Tibial artery (tissue), 4 donors: ENCODE measurements at regions not wholly inside any gene's neighbourhood (a gene's known extent, or its start where the extent isn't known, plus 50 kb on each side); places are given as distances from the start of the nearest gene placed in this dataset.
"Not testable (repeated sequence)": the region's sequence is repeated elsewhere in the genome, so short reads cannot be mapped to it uniquely, and the experiment has no call there.

ENCODE experiments used
- DNase-seq, 2 donors: peaks; one replicate each; pipeline ENCODE4 v3.0.0-alpha.2; 2019
- H3K27ac ChIP-seq, 2 donors: fragments of 200-600 bp; sonication (generic) in 1 of 2; 1 replicate in 1 of 2; 2 replicates in 1 of 2; pipeline ENCODE4 v1.5.1; 2018 to 2019; ENCODE audit warnings: mild to moderate bottlenecking in 1 of 2
- H3K27me3 ChIP-seq, 2 donors: fragments of 200-600 bp; sonication (generic) in 1 of 2; one replicate each; pipeline versions ENCODE4 v1.5.1 to v1.6.0; 2016 to 2019
- H3K36me3 ChIP-seq, 3 donors: fragments of 200-600 bp; sonication (generic) in 2 of 3; one replicate each; pipeline ENCODE4 v1.5.1; 2016 to 2019; ENCODE audit warnings: mild to moderate bottlenecking in 2 of 3
- H3K4me1 ChIP-seq, 4 donors: fragments of 200-600 bp; sonication (generic) in 2 of 4; 1 replicate in 3 of 4; 2 replicates in 1 of 4; pipeline ENCODE4 v1.5.1; 2016 to 2019
- H3K4me3 ChIP-seq, 2 donors: fragments of 200-600 bp; sonication (generic) in 1 of 2; 1 replicate in 1 of 2; 2 replicates in 1 of 2; pipeline ENCODE4 v1.5.1; 2018 to 2019; ENCODE audit warnings: mild to moderate bottlenecking in 2 of 2
- H3K9me3 ChIP-seq, 3 donors: fragments of 200-600 bp; sonication (generic) in 1 of 3; one replicate each; pipeline ENCODE4 v1.5.1; 2016 to 2019
- intact Hi-C: fragments of 100-400 bp; cut with DNase I; formaldehyde crosslinking; loops from one replicate; pipeline ENCODE4 v1.15.0; 2023; ENCODE audit warnings: low total_unique reads
- TF ChIP-seq, protein P1 (sequence below), 2 experiments: fragments of 200-600 bp in 1 of 2; fragments of 450-650 bp in 1 of 2; IDR thresholded peaks; one replicate each; pipeline ENCODE4 v1.5.1; 2017 to 2019; ENCODE audit warnings: antibody characterized with exemption in 2 of 2, mild to moderate bottlenecking in 1 of 2, moderate library complexity in 1 of 2

DNA sequence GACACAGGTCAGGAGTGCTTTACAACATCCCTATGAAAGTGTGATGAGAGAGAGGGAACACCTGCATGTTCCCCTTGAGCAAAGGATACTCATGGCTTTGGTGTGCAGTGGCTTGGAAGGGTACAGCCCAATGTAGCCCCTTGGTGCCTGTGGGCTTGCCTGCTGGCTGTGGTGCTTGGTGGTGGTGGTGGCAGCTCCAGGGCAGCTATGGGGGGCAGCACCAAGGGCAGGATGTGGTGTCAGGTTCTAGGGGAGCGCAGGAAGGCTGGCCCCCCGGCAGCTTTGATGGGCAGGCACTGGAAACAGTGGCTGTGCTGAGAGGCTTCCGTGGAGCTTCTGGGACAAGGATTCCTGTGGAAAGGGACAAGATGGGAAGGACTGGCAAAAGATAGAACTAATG is 464.0 kb upstream of the ZMIZ1 start:
- intact Hi-C loops: no loop called here
- H3K36me3 ChIP-seq: no peaks in the 10 kb centered on the region
- no peaks in the 10 kb centered on the region for H3K4me1 ChIP-seq
- DNase-seq: no peak
- peaks cover 0 to 4% (median 0%) of the 10 kb centered on the region in 3 donors for H3K9me3 ChIP-seq
- H3K27me3 ChIP-seq: no peaks in the 10 kb centered on the region
- H3K27ac ChIP-seq: no peak overlapping the region
- no peak overlapping the region for H3K4me3 ChIP-seq
- TF ChIP-seq, protein P1, sequence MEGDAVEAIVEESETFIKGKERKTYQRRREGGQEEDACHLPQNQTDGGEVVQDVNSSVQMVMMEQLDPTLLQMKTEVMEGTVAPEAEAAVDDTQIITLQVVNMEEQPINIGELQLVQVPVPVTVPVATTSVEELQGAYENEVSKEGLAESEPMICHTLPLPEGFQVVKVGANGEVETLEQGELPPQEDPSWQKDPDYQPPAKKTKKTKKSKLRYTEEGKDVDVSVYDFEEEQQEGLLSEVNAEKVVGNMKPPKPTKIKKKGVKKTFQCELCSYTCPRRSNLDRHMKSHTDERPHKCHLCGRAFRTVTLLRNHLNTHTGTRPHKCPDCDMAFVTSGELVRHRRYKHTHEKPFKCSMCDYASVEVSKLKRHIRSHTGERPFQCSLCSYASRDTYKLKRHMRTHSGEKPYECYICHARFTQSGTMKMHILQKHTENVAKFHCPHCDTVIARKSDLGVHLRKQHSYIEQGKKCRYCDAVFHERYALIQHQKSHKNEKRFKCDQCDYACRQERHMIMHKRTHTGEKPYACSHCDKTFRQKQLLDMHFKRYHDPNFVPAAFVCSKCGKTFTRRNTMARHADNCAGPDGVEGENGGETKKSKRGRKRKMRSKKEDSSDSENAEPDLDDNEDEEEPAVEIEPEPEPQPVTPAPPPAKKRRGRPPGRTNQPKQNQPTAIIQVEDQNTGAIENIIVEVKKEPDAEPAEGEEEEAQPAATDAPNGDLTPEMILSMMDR (IDR thresholded peaks at IDR 0.05): no peak

DNA sequence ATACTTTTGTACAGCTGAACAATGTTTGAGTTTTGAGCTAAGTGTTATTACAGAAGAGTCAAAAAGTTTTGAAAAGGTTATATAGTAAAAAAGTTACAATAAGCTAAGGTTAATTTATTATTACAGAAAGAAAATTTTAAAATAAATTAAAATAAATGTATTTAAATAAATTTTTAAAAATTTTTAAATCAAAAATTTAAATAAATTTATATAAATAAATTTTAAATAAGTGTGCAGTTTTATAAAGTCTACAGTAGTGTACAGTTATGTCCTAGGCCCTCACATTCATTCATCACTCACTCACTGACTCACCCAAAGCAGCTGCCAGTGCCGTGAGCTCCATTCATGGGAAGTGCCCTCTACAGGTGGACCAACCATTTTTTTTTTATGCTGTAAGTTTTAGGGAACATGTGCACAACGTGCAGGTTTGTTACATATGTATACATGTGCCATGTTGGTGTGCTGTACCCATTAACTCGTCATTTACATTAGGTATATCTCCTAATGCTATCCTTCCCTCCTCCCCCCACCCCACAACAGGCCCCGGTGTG is 462.9 kb upstream of the ZMIZ1 start:
- no peak overlapping the region for H3K27ac ChIP-seq
- DNase-seq: no peak
- no peaks in the 10 kb centered on the region for H3K27me3 ChIP-seq
- H3K36me3 ChIP-seq: no peaks in the 10 kb centered on the region
- intact Hi-C loops: no loop called here
- H3K4me3 ChIP-seq: no peak overlapping the region
- H3K9me3 ChIP-seq: peaks cover 0 to 9% (median 0%) of the 10 kb centered on the region in 3 donors
- TF ChIP-seq, protein P1 (IDR thresholded peaks at IDR 0.05): no peak
- H3K4me1 ChIP-seq: no peaks in the 10 kb centered on the region

DNA sequence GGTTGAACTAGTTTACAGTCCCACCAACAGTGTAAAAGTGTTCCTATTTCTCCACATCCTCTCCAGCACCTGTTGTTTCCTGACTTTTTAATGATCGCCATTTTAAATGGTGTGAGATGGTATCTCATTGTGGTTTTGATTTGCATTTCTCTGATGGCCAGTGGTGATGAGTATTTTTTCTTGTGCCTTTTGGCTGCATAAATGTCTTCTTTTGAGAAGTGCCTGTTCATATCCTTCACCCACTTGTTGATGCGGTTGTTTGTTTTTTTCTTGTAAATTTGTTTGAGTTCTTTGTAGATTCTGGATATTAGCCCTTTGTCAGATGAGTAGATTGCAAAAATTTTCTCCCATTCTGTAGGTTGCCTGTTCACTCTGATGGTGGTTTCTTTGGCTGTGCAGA is 462.0 kb upstream of the ZMIZ1 start:
- H3K4me3 ChIP-seq, H3K27me3 ChIP-seq, H3K9me3 ChIP-seq, H3K27ac ChIP-seq, intact Hi-C loops, H3K36me3 ChIP-seq, H3K4me1 ChIP-seq, DNase-seq: not testable (repeated sequence)

DNA sequence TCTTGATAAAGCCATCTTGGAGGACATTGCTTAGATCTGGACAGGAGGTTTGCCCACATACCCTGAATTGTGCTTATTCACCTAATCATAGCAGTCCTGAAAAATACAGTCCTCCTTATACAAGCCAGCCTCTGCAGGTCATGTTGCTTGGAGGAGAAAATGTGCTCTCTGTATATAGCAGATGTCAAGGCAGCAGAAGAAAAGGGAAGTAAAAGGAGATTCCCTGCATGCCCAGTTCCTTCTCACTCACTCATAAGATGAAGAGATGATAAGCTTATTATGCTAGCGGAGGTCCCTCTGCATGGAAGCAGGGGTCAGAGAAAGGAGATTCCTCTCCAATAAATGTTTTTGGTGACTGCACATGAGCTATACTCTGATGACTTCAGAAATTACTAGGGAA is 458.8 kb upstream of the ZMIZ1 start:
- intact Hi-C loops: no loop called here
- Histone ChIP-seq H3K27ac (no peak overlapping the region), H3K9me3 (peaks cover 0 to 9% (median 0%) of the 10 kb centered on the region in 3 donors), H3K27me3 (no peaks in the 10 kb centered on the region), H3K4me1 (no peaks in the 10 kb centered on the region), H3K4me3 (no peak overlapping the region), H3K36me3 (no peaks in the 10 kb centered on the region)
- TF ChIP-seq, protein P1 (IDR thresholded peaks at IDR 0.05): no peak
- no peak for DNase-seq

DNA sequence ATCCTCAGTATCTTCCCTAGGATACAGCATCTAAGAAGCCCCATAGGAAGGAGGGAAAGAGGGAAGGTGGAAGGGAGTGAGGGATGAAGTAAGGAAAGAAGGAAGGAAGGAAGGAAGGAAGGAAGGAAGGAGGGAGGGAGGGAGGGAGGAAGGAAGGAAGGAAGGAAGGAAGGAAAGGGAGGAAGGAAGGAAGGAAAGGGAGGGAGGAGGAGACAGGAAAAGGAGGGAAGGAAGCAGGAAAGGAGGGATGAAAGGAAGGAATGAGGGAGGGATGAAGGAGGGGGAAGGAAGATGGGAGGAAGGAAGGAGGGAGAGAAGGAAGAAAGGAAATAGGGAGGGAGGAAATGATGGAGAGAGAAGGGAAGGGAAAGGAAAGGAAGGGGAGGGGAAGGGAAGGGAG is 455.6 kb upstream of the ZMIZ1 start:
- Histone ChIP-seq H3K27me3 (no peaks in the 10 kb centered on the region), H3K36me3 (no peaks in the 10 kb centered on the region), H3K4me1 (no peaks in the 10 kb centered on the region), H3K9me3 (peaks cover 0 to 9% (median 0%) of the 10 kb centered on the region in 3 donors), H3K27ac (no peak overlapping the region), H3K4me3 (no peak overlapping the region)
- intact Hi-C loops: no loop called here
- DNase-seq: no peak
- TF ChIP-seq, protein P1 (IDR thresholded peaks at IDR 0.05): no peak

DNA sequence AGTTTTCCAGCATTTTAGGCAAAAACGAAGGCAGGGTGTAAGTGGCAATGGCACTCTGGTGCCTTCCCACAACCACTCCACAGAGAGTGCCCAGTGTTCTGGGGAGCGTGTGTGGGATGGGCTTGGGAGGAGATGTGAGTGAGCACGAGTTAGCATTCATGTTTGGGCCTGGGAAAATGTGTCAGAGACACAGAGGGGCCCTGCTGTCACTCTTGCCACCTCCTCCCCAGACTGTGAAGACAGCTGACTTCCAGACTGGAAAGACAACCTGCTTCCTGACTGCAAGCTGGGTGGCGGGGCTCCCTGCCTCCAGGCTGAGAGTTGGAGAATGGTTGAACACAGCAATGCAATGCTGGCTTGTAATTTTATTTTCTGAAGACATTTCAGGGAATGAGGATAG is 454.5 kb upstream of the ZMIZ1 start:
- no peak for DNase-seq
- TF ChIP-seq, protein P1 (IDR thresholded peaks at IDR 0.05): no peak
- Histone ChIP-seq H3K27ac (no peak overlapping the region), H3K4me1 (no peaks in the 10 kb centered on the region), H3K27me3 (no peaks in the 10 kb centered on the region), H3K36me3 (no peaks in the 10 kb centered on the region), H3K4me3 (no peak overlapping the region), H3K9me3 (peaks cover 0 to 9% (median 0%) of the 10 kb centered on the region in 3 donors)
- intact Hi-C loops: no loop called here
